ENCODE measurements at regions not wholly inside any gene's neighbourhood (a gene's known extent, or its start where the extent isn't known, plus 50 kb on each side); places are given as distances from the start of the nearest gene placed in this dataset.

- no peak for TF ChIP-seq THAP9 (CRISPR knock-in tag; IDR thresholded peaks at IDR 0.05; ENCODE audit: borderline replicate concordance)
- 0 out of 2 replicates have a peak, but pooled peaks have one; percentile 42 for TF ChIP-seq ATF6 (CRISPR knock-in tag; conservative IDR thresholded peaks at IDR 0.05)
- peak; percentile 40; the same call in 1 of the 2 replicates for TF ChIP-seq MNT (IDR thresholded peaks at IDR 0.05)
- TF ChIP-seq TFDP1 (CRISPR knock-in tag; IDR thresholded peaks at IDR 0.05; ENCODE audit: borderline replicate concordance), result peak; percentile 44; the same call in 1 of the 2 replicates
- TF ChIP-seq ZNF687 (CRISPR knock-in tag; IDR thresholded peaks at IDR 0.05), result peak; percentile 49
- 0 out of 2 replicates have a peak, but pooled peaks have one; percentile 18 for TF ChIP-seq ZMAT3 (CRISPR knock-in tag; conservative IDR thresholded peaks at IDR 0.05)
- no peak for TF ChIP-seq FIP1L1 (IDR thresholded peaks at IDR 0.05; ENCODE audit: borderline replicate concordance, insufficient read depth, low read depth, low read length)
These were observed 61.3 kb downstream of the FOXA2 start (continued) for GRCh38 chr20:22523128-22523498.

All from HepG2 (cell line).